ENCODE measurements at regions not wholly inside any gene's neighbourhood (a gene's known extent, or its start where the extent isn't known, plus 50 kb on each side); places are given as distances from the start of the nearest gene placed in this dataset.
"Not testable (repeated sequence)": the region's sequence is repeated elsewhere in the genome, so short reads cannot be mapped to it uniquely, and the experiment has no call there.

DNA sequence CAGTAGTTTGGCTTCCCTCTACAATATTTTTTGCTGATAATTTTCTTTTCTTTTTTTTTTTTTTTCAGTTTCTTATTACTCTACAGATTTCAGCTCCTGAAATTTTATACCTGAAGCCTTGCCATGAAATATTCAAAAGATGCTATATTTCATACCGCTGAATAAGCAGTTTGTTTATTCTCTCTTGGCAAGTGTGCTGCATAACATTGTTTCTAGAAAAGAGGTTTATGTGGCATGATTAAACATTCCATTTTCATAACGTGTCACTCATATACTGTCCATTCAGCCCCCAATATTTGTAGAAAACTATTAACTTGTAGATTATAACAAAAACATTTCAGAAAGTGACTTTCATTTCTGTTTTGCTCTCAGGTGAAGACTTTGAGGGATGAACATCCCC, 174.4 kb upstream of the NOX3 start:
- intact Hi-C loops (cut with DNase I): no loop called here
- DNase-seq (ENCODE audit: missing footprints) (no peak), ATAC-seq (no peak)

DNA sequence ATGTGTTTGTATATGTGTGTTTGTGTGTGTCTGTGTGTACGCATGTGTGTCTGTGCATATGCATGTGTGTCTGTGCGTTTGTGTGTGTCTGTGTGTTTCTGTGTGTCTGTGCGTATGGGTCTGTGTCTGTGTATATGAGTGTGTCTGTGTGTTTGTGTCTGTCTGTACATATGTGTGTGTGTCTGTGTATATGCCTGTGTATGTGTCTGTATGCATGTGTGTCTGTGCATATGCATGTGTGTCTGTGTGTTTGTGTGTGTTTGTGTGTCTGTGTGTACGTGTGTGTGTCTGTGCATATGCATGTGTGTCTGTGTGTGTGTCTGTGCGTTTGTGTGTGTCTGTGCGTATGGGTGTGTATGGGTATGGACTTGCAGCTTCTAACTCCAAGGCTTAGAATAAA, 174.0 kb upstream of the NOX3 start:
- DNase-seq (ENCODE audit: missing footprints) (no peak), ATAC-seq (no peak)
- intact Hi-C loops (cut with DNase I): no loop called here

DNA sequence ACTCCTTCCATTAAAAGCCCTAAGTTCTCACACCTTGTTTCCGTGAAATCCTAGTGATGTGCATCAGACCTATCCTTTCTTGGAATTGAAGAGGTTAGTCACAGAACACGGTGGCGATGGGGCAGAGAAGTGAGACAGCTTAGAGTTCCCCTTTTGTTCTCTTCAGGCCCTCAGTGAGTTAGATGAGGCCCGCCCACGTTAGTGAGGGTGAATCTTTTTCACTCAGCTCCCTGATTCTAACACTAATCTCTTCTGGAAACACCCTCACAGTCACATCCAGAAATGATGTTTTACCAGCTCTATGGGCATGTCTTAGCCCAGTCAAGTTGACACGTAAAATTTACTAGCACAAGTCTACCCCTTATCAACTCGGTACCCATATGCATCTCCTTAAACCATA, 172.7 kb upstream of the NOX3 start:
- no peak for ATAC-seq
- intact Hi-C loops (cut with DNase I): no loop called here
- DNase-seq (ENCODE audit: missing footprints): no peak

DNA sequence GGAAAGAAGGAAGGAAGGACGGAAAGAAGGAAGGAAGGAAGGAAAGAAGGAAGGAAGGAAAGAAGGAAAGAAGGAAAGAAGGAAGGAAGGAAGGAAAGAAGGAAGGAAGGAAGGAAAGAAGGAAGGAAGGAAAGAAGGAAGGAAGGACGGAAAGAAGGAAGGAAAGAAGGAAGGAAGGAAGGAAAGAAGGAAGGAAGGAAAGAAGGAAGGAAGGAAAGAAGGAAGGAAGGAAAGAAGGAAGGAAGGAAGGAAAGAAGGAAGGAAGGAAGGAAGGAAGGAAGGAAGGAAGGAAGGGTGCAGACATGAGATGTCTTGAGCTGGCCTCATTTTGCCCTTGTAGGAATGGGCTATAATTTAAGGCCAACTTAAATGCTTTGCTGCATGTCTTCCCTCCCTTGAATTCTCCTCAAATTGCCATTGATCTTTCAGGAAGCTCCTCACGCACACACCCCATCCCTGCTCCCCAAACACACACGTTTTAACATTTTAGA, 172.1 kb upstream of the NOX3 start:
- DNase-seq (ENCODE audit: missing footprints); intact Hi-C loops (cut with DNase I); ATAC-seq: not testable (repeated sequence)

DNA sequence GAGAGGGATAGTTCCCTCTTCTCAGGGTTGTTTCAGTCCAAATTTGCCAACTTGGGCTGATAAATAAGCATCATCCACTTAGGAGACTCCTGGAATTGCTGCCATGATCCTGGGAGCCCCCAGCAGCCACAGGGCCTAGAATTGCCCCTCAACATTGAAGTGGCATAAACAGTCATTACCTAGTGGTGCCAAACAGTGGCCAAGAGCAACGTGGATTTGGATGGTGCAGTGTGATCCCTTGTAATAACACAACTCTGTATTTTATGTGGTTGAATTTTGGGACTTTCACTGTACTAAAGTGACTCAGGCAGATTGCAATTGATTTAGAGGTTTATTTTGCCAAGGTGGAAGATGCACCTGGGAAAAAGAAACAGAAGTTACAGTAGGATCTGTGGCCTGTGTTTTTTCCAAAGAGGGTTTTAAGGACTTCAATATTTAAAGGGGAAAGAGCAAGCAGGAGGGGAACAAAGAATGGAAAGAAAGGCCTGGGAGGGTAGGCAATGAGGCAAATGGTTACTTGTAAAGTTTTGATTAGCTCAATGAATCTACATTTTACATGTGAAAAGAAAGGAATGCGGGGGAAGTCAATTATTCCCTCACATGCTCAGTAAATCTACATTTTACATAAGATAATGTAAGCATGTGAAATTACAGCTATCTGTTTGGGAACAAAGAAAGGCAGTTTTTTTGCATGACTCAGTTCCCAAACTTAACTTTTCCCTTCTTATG, 168.0 kb upstream of the NOX3 start:
- DNase-seq (ENCODE audit: missing footprints): no peak
- no peak for ATAC-seq
- intact Hi-C loops (cut with DNase I): no loop called here

DNA sequence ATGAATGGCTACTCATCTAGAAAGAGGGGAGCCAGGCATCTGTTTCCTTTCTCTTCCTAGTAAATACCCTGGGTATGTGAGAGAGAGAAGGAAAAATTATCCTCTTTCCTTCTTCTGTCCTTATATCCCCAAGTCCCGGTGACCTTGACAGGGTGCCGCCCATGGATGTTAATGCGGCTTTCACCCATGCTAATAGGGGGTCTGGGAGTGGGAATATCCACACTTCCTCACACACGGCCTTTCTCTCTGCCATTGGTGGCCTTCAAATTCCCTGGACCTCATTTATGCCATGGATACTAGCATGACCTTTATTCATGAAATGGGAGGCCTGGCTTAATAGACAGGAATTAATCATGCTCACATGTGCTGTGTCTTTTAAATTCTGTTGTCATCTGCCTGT, 159.0 kb upstream of the NOX3 start:
- DNase-seq (ENCODE audit: missing footprints): no peak
- intact Hi-C loops (cut with DNase I): no loop called here
- ATAC-seq: no peak

DNA sequence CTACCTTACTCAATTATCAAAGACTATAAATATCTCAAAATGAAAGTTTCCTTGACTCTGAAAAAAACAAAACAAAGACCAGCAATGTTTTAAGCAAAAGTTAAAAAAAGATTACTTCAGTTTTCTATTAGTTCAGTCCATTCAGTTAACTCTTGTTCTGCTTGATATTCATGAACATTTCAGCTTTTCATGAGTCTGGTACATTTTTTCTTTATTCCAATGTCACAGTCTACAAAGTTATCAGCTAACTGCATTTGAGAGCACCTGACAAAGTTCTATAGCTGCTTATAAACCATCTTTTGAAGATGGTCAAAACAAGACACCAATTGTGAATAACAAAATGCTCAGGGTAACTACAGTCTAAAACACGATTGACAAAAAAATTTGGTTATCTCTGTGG, 156.1 kb upstream of the NOX3 start:
- intact Hi-C loops (cut with DNase I): no loop called here
- ATAC-seq: no peak

DNA sequence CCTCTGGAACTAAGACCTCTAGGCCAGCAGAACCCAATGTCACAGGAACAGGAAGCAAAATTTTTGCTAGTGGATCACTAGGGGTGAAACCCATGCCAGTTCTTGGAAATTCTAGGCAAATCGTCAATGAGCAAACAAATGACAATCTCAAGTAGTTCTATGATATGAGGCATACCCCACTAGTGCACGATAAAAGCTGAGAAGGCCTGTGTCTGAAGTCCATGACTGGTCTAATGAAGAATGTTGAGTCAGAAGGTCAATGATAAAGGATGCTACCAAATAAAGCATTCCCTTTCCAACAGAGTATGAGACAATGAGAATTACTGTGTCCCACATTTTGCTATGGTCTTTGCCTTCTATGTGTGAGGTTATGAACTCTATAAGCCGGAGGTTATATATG, 149.4 kb upstream of the NOX3 start:
- DNase-seq (ENCODE audit: missing footprints): no peak
- ATAC-seq: no peak
- intact Hi-C loops (cut with DNase I): no loop called here

More for the DNA sequence above, 156.1 kb upstream of the NOX3 start:
- DNase-seq (ENCODE audit: missing footprints): no peak

DNA sequence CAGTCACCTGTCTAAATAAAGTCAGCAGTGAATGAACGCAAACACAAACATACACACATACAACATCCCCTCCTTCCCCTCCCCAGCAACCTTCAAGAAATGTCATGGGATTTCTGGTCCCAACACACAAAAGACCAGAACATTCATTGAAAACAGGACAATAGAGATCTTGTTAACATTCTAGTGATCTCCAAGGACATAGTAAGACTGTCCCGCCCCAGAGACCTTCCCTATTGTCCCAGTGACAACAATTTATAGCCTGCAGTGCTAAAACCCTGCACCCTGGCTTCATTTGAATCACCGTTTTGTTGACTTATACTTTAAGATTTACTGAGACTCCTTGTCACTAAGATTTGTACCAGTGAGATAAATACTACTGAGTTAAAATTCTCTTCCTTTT, 143.9 kb upstream of the NOX3 start:
- ATAC-seq (no peak), DNase-seq (ENCODE audit: missing footprints) (no peak)
- intact Hi-C loops (cut with DNase I): no loop called here

DNA sequence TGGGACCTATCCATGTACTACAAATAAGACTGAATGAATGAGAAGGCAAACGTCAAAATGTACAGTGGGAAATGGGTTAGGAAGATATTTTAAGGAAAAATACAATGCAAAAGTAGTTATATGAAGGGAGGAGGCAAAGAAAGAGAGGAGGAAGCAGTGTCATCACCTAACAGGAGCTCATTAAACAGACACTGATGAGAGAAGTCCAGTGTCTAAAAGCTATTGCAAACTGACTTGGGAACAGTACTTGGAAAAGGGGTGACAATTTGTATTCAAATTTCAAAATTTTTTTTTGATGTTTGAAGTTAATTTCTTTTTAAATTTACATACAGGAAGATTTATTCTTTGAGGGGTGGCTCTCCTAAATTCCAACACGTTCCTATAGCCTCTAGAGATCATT, 143.5 kb upstream of the NOX3 start:
- intact Hi-C loops (cut with DNase I): no loop called here
- ATAC-seq: no peak
- DNase-seq (ENCODE audit: missing footprints): no peak

DNA sequence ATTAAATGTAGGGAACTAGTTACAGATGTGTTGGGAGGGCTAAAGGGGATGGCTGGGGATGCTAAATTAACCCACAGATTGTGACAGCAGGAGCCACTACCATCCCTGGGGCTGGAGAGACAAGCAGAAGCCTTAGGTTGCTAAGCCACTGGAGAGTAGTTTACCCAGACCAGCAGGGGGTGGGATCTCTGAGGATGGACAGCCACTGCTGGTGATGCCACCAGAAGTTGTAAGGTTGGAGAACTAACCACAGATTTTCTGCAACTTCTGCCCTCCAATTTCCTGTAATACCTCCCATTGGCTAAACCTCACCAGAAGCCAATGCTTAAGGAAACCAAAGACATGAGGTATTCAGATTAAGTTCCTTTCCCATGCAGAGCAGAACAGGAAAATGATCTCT, 139.6 kb upstream of the NOX3 start:
- DNase-seq (ENCODE audit: missing footprints): no peak
- no peak for ATAC-seq
- intact Hi-C loops (cut with DNase I): no loop called here

DNA sequence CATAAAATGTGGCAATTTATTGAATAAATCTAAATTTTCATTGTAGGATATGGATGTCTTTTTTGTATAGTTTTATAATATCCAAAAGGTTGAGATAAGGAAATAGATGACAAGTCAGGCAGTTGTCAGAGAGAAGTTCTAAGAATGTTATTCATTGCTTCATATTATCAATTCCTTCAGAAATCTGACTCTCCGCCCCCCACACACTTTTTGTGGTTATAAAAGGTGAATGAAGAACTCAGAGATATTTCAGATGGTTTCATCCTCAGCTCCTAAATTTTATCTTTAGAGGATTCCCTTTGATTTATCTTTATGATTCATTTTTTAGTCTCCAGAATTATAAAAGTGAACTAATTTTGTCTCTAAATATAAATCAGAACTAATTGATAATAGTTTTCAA, 136.1 kb upstream of the NOX3 start:
- intact Hi-C loops (cut with DNase I): no loop called here
- ATAC-seq (no peak), DNase-seq (ENCODE audit: missing footprints) (no peak)

DNA sequence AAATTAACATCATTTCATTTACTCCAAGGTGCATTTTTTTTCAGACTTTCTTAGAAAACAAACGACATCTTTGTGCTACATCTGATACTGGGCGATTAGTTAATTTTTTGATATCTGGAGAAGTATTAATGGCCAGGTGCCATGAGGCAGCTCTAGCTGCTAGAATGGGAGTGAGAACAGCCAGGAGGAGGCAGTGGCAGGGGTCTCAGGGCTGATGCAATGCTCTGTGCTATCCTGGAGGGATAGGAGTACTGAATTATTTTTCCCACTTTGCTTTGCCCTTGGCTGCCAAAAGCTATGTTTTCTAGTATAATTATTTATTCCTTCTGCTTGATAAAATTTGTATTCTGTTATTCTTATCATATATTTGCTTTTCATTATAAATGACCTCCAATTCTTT, 133.6 kb upstream of the NOX3 start:
- DNase-seq (ENCODE audit: missing footprints) (no peak), ATAC-seq (no peak)

DNA sequence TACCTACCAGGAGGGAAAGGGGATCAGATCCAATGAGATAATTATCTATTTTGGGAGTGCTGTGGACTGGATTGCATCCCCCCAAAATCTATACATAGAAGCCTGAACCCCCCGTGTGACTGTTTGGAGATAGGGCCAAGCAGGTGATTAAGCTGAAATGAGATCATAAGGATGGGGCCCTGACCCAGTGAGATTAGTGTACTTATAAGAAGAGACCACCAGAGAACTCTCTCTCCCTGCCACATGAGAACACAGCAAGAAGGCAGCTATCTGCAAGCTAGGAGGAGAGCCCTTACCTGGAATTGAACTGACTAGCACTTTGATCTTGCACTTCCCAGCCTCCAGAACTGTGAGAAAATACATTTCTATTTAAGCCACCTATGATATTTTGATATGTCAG, 132.2 kb upstream of the NOX3 start:
- ATAC-seq: no peak
- no peak for DNase-seq (ENCODE audit: missing footprints)
- intact Hi-C loops (cut with DNase I): no loop called here

More for the DNA sequence above, 133.6 kb upstream of the NOX3 start:
- intact Hi-C loops (cut with DNase I): no loop called here

DNA sequence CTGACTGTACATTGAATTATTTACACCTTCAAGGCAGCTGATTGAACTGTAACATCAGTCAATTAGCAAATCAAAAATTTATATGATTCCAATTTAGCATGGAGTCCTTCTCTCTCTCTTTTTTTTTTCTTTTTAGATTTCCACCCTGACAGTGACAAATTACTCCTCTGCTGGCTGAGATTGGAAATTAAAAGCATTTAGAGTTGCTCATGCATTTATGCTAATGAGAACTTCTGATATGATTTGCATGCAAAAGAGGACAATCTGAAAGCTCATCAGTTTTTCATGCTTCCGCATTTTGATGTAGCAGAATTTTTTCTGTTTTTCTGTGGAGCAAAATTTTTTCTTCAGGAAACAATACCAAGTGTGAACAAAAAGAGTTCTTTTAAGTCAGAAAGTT, 130.5 kb upstream of the NOX3 start:
- no peak for DNase-seq (ENCODE audit: missing footprints)
- intact Hi-C loops (cut with DNase I): no loop called here
- no peak for ATAC-seq

DNA sequence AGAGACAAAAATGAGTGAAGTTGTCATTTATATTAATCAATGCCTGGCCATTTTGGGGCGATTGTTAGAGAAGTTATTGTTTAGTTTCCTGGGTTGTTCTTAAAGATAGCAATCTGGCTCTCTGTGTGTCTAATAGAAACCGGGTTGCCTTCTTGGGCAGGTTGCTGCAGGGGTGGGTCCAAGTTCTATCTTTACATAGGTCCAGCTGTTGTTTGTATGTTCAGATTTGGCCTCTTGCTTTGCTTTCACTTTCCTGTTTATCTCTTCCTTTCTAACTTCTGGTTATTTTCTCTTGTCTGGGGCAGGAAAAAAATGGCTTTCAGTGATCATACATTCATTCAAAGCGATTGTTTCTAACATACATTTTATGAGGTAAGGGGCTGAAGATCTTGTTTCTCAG, 128.4 kb upstream of the NOX3 start:
- DNase-seq (ENCODE audit: missing footprints) (no peak), ATAC-seq (no peak)

DNA sequence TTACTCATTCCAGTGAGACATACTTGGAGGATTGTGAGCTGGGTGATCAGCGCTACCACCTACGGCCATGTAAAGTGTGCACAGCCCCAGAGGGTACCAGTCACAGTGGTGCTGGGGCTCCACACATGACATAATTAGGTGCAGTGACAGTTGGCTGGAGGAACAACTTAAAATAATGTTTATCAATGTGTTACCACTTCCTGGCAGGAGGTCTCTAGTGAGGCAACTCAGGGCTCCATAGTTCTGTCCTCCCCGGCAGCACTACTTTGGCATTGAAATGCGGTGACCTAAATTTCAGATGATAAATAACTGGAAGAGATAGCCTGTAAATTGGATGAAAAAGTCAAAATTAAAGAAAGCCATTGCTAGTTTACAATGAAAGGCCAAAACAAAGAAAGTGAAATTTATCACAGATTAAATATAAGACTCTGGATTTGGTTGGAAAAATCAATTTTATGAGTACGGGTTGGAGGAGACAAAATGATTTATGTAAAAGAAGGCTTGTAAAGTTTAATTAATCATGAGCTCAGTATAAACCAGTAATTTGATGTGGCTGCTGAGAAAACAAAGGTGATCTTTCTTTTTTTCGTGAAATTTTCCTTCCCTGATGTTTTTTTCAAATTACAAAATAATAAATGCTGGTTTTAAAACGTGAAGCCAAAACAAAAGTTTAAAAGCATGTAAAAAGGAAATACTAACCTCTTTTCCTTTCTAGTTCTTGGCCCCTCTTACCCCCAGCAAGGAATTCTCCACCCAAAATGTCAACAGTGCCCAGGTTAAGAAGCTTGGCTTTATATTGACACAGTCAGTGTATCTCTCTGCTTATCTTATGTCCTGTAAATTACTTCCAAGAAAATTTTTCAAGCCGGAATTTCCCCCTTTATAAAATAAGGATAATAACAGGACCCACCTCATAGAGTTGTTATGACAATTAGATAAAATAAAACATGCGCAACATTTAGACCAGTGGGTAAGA, 126.7 kb upstream of the NOX3 start:
- ATAC-seq (no peak), DNase-seq (ENCODE audit: missing footprints) (no peak)
- intact Hi-C loops (cut with DNase I): no loop called here

More for the DNA sequence above, 128.4 kb upstream of the NOX3 start:
- intact Hi-C loops (cut with DNase I): no loop called here

DNA sequence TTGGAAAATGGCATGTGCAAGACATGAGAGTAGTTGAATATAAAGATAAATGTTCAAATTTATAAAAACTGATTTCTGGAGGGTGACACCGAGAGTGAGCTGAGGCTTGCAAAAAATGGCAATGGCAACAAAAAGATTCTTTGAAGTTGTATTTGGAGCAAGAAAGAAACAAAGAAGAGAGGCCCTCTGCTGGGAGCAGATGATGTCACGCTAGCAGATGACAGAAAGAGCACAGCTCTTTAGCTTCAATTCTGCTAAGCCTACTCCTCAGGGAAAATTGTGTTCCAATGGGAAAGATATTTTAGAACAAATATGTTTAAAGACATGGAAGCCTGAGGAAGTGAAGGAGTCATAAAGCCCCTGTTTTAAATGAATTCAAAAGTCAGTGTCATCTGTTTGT, 125.3 kb upstream of the NOX3 start:
- DNase-seq (ENCODE audit: missing footprints) (no peak), ATAC-seq (no peak)
- intact Hi-C loops (cut with DNase I): no loop called here

DNA sequence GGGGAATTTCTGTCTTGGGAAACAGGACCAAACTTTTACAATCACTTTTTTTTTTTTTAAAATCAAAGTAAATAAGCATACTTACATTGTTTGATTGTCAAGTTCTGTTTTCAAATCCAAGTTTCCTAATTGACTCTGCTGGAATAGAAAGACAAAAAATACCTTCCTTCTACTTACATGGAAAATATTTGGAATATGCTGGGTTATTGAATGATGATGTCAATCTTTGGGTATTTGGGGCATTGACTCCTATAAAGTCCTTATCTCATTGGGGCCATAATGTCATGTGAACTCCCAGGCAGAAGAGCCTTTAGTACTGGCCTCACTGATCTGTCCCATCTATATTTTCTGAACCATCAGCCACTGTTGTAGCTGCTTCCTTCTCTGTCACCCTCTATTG, 122.6 kb upstream of the NOX3 start:
- no peak for ATAC-seq
- no peak for DNase-seq (ENCODE audit: missing footprints)
- intact Hi-C loops (cut with DNase I): no loop called here

DNA sequence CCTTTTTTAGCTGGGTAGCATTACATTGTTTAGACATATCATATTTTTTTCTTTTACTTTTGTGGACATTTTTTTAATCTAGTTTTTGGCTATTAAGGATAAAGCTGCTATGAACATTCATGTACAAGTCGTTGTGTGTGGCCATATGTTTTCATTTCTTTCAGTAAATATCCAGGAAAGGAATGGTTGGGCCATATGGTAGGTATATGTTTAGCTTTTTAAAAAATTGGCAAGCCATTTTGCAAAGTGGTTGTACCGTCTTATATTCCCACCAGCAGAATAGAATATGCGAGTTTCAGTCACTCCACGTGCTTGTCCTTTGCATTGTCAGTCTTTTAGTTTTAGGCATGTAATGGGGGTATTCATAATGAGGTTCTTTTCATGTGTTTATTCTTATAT, 106.3 kb upstream of the NOX3 start:
- DNase-seq (ENCODE audit: missing footprints) (no peak), ATAC-seq (no peak)
- intact Hi-C loops (cut with DNase I): no loop called here

All from Right ventricle myocardium inferior (tissue), 1 donor.